ENCODE measurements at regions not wholly inside any gene's neighbourhood (a gene's known extent, or its start where the extent isn't known, plus 50 kb on each side); places are given as distances from the start of the nearest gene placed in this dataset.

DNA sequence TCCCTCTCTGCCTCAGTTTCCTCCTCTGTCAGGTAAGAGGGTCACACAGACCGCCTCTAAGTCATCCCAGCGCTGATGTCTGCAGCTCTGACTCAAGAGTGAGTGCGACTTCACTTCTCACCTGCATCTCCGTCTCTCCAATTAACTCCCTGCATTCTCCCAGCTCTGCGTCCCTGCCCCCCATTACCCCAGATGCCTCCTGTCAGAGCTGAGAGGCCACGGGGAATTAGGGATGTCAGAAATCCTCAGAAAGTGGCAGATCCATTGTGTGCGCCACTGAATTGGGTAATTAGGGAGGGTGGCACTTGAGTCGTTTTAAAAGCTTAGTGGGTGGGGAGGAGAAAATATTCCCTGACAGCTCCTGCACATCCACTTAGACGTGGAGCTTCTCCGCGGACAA, 885.4 kb upstream of the EEF2KMT start:
- Histone ChIP-seq H3K4me3 (ENCODE audit: low read length) (no peak overlapping the region), H3K4me1 (ENCODE audit: control insufficient read depth, insufficient read depth, low read length) (no peaks in the 10 kb centered on the region), H3K9me3 (replicated peaks; ENCODE audit: control insufficient read depth, low read depth, low read length) (no peaks in the 10 kb centered on the region), H3K36me3 (ENCODE audit: control insufficient read depth, insufficient read depth, low read length) (no peaks in the 10 kb centered on the region), H3K27me3 (ENCODE audit: control insufficient read depth, insufficient read depth, low read length) (no peaks in the 10 kb centered on the region), H3K27ac (ENCODE audit: low read length) (no peak overlapping the region)
- DNase-seq, result no peak
- 51% methylated on average over 4 of the region's 11 CpGs for WGBS (ENCODE audit: insufficient coverage)

DNA sequence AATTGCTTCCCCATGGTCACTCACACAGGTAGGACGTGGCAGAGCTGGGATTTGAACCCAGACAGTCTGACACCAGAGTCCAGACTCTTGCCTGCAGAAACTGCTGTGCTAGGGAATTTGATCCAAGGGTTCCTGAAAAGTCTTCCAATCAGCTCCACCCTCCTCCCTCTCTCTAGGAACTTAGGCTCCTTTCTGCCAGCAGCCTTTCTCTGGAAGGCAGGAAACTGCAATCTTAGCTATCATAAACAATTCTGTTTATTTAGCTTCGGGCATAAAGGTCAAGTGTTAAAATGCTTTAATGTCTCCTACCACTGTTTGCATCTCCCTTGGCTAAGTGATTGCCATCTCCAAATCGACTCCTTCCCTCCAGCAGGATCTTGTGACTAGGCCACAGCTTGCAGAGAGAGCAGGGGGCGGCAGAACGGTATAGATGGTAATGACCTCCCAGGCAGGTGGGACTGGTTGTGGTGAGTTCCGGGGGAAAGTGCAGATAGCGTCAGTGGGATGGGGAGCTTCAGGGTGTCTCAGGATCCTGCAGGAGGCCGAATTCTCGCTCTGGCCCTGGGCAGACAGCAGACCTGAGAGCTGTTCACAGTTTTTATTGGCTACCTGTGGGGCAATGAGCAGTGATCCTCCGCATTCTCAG, 882.4 kb upstream of the EEF2KMT start:
- WGBS (ENCODE audit: insufficient coverage), result 14% methylated on average over 6 of the region's 10 CpGs

DNA sequence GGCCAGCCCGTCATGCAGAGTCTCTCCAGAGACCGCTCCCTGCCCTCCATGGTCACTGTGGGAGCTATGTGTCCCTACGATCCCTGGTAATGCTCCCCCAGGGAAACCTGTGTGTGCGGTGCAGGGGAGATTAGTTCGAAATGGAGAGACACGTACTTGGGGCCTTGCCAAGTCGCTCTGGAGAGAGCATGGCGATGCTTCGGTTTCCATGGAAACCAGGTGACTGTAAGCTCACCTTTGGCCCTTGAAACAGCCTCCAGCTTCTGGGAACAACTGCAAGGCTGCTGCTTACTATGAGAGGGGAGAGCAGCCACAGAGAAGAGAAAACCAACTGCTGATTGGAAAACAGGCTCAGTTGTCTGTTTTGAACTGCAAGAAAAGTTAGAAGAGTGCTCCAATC, 879.7 kb upstream of the EEF2KMT start:
- 55% methylated on average over 9 of the region's 9 CpGs for whole genome bisulfite sequencing (ENCODE audit: insufficient coverage)
- Histone ChIP-seq H3K36me3 (ENCODE audit: control insufficient read depth, insufficient read depth, low read length) (no peaks in the 10 kb centered on the region), H3K4me3 (ENCODE audit: low read length) (no peak overlapping the region), H3K9me3 (replicated peaks; ENCODE audit: control insufficient read depth, low read depth, low read length) (no peaks in the 10 kb centered on the region), H3K27ac (ENCODE audit: low read length) (no peak overlapping the region), H3K4me1 (ENCODE audit: control insufficient read depth, insufficient read depth, low read length) (no peaks in the 10 kb centered on the region), H3K27me3 (ENCODE audit: control insufficient read depth, insufficient read depth, low read length) (no peaks in the 10 kb centered on the region)
- no peak for DNase-seq

More for the DNA sequence above, 882.4 kb upstream of the EEF2KMT start:
- Histone ChIP-seq H3K27ac (ENCODE audit: low read length) (no peak overlapping the region), H3K9me3 (replicated peaks; ENCODE audit: control insufficient read depth, low read depth, low read length) (no peaks in the 10 kb centered on the region), H3K27me3 (ENCODE audit: control insufficient read depth, insufficient read depth, low read length) (no peaks in the 10 kb centered on the region), H3K36me3 (ENCODE audit: control insufficient read depth, insufficient read depth, low read length) (no peaks in the 10 kb centered on the region), H3K4me1 (ENCODE audit: control insufficient read depth, insufficient read depth, low read length) (no peaks in the 10 kb centered on the region), H3K4me3 (ENCODE audit: low read length) (no peak overlapping the region)
- DNase-seq, result no peak

DNA sequence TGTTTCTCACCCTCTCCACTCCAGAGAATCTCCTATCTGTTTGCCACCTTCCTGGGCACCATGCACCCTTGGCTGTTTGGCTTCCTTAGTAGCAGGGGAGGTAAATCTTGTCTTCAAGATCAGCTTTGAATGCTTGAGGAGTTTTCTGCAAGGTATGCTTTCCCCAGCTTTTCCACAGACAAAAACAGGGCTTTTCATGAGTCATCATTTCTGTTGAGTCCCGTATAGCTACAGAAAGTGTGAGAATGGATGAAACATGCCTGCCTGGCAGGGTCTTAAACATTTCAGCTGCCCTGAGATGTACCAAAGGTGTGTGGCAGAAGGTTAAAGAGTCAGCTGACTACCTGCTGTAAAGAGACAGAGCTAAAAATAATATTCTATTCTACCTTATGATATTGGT, 875.2 kb upstream of the EEF2KMT start:
- Histone ChIP-seq H3K27ac (ENCODE audit: low read length) (no peak overlapping the region), H3K36me3 (ENCODE audit: control insufficient read depth, insufficient read depth, low read length) (no peaks in the 10 kb centered on the region), H3K27me3 (ENCODE audit: control insufficient read depth, insufficient read depth, low read length) (no peaks in the 10 kb centered on the region), H3K4me3 (ENCODE audit: low read length) (no peak overlapping the region), H3K9me3 (replicated peaks; ENCODE audit: control insufficient read depth, low read depth, low read length) (no peaks in the 10 kb centered on the region), H3K4me1 (ENCODE audit: control insufficient read depth, insufficient read depth, low read length) (no peaks in the 10 kb centered on the region)
- DNase-seq, result no peak
- 44% methylated on average over 1 of the region's 1 CpG for WGBS (ENCODE audit: insufficient coverage)

DNA sequence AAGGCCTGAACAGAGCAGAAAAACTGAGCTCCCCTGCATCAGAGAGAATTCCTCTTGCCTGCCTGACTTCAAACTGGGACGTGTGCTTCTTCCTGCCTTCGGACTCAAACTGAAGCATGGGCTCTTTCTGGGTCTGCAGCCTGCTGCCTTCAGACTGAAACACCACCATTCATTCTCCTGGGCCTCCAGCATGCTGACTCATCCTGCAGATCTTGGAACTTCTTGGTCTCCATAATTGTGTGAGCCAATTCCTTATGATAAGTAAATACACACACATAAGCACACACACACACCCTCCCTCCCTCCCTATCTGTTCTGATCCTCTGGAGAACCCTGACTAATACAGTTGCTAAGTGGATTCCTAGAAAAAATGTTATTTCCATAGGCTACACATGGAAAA, 874.3 kb upstream of the EEF2KMT start:
- Histone ChIP-seq H3K4me1 (ENCODE audit: control insufficient read depth, insufficient read depth, low read length) (no peaks in the 10 kb centered on the region), H3K36me3 (ENCODE audit: control insufficient read depth, insufficient read depth, low read length) (no peaks in the 10 kb centered on the region), H3K9me3 (replicated peaks; ENCODE audit: control insufficient read depth, low read depth, low read length) (no peaks in the 10 kb centered on the region), H3K4me3 (ENCODE audit: low read length) (no peak overlapping the region), H3K27ac (ENCODE audit: low read length) (no peak overlapping the region), H3K27me3 (ENCODE audit: control insufficient read depth, insufficient read depth, low read length) (no peaks in the 10 kb centered on the region)
- WGBS (ENCODE audit: insufficient coverage), result 65% methylated on average over 2 of the region's 2 CpGs
- DNase-seq, result no peak

DNA sequence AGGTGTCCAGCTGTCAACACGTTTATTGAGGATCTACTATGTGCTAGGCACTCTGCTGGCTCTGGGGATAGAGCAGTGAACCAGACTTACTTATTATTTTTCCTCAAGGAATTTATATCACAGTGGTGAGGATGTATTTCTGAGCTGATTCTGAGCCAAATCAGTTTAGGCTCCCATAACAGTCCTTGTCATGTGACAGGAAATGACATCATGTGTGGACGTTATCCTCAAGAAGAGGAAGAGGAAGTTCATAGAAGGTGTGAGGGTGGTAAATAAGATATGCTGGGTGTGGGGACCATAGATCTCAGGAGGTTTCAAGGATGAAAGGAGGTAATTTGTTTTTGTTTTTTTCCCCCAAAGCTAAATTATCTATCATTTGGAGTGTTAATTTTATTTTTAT, 873.5 kb upstream of the EEF2KMT start:
- H3K27ac ChIP-seq (ENCODE audit: low read length), result no peak overlapping the region
- no peak overlapping the region for H3K4me3 ChIP-seq (ENCODE audit: low read length)
- no peak for DNase-seq
- WGBS (ENCODE audit: insufficient coverage), result 33% methylated on average over 1 of the region's 2 CpGs
- no peaks in the 10 kb centered on the region for H3K27me3 ChIP-seq (ENCODE audit: control insufficient read depth, insufficient read depth, low read length)
- H3K4me1 ChIP-seq (ENCODE audit: control insufficient read depth, insufficient read depth, low read length), result no peaks in the 10 kb centered on the region
- no peaks in the 10 kb centered on the region for H3K36me3 ChIP-seq (ENCODE audit: control insufficient read depth, insufficient read depth, low read length)
- no peaks in the 10 kb centered on the region for H3K9me3 ChIP-seq (replicated peaks; ENCODE audit: control insufficient read depth, low read depth, low read length)

DNA sequence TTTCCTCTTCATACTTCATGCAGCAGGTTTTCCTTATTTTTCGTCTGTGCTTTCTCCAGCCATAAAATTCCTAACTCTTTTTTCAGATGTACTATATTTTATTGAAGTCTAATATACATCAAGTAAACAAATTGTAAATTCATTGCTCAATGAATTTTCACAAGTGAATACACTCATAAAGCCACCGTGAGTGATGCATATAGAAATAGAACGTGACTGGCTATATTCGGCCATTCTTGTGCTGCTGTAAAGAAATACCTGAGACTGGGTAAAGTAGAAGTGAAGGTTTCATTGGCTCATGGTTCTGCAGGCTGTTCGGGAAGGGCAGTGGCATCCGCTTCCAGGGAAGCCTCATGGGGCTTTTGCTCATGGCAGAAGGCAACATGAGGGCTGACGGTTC, 868.4 kb upstream of the EEF2KMT start:
- H3K9me3 ChIP-seq (replicated peaks; ENCODE audit: control insufficient read depth, low read depth, low read length), result no peaks in the 10 kb centered on the region
- 75% methylated on average over 5 of the region's 7 CpGs for WGBS (ENCODE audit: insufficient coverage)
- no peak overlapping the region for H3K27ac ChIP-seq (ENCODE audit: low read length)
- no peak for DNase-seq
- no peak overlapping the region for H3K4me3 ChIP-seq (ENCODE audit: low read length)
- H3K4me1 ChIP-seq (ENCODE audit: control insufficient read depth, insufficient read depth, low read length), result no peaks in the 10 kb centered on the region
- no peaks in the 10 kb centered on the region for H3K27me3 ChIP-seq (ENCODE audit: control insufficient read depth, insufficient read depth, low read length)
- no peaks in the 10 kb centered on the region for H3K36me3 ChIP-seq (ENCODE audit: control insufficient read depth, insufficient read depth, low read length)

DNA sequence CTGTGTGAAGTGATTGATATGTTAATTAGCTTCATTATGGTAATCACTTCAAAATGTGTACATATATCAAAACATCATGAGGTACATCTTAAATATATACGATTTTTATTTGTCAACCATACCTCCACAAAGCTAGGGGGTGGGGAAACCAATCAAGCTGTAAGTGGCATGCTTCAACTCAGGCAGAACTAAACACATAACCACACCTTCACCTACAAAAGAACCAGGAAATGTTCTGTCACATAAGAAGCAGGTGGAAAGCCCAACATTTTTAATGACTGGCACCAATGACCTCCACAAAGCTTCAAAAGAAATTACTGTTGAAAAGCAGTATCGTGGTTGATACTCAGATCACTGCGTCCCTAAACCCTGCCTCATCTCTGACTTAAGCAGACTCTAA, 867.7 kb upstream of the EEF2KMT start:
- no peaks in the 10 kb centered on the region for H3K27me3 ChIP-seq (ENCODE audit: control insufficient read depth, insufficient read depth, low read length)
- H3K4me3 ChIP-seq (ENCODE audit: low read length), result no peak overlapping the region
- no peak for DNase-seq
- no peaks in the 10 kb centered on the region for H3K36me3 ChIP-seq (ENCODE audit: control insufficient read depth, insufficient read depth, low read length)
- no peaks in the 10 kb centered on the region for H3K4me1 ChIP-seq (ENCODE audit: control insufficient read depth, insufficient read depth, low read length)
- WGBS (ENCODE audit: insufficient coverage), result no CpG with 5 or more reads among the region's 3 CpGs
- H3K9me3 ChIP-seq (replicated peaks; ENCODE audit: control insufficient read depth, low read depth, low read length), result no peaks in the 10 kb centered on the region
- H3K27ac ChIP-seq (ENCODE audit: low read length), result no peak overlapping the region

DNA sequence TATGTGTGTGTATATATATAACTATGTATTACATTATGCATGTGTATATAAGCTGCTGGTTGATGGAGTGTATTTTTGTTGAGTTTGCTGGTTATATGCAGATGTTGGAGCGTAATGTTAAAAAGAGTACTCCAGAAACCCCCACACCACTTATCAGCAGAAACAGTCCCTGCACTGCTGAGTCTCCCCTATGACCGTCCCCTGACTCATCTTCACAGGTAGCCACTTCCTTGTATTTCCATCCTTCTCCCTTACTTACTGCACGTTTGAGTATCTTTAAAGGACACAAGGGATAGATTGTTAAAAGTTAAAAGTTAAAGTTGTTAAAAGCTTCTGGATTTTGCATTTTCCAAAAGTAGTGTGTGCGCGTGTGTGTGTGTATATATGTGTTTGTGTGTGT, 853.9 kb upstream of the EEF2KMT start:
- no peak overlapping the region for H3K27ac ChIP-seq (ENCODE audit: low read length)
- no peaks in the 10 kb centered on the region for H3K9me3 ChIP-seq (replicated peaks; ENCODE audit: control insufficient read depth, low read depth, low read length)
- H3K27me3 ChIP-seq (ENCODE audit: control insufficient read depth, insufficient read depth, low read length), result no peaks in the 10 kb centered on the region
- no CpG with 5 or more reads among the region's 5 CpGs for WGBS (ENCODE audit: insufficient coverage)
- no peak overlapping the region for H3K4me3 ChIP-seq (ENCODE audit: low read length)
- no peak for DNase-seq
- H3K36me3 ChIP-seq (ENCODE audit: control insufficient read depth, insufficient read depth, low read length), result no peaks in the 10 kb centered on the region
- H3K4me1 ChIP-seq (ENCODE audit: control insufficient read depth, insufficient read depth, low read length), result no peaks in the 10 kb centered on the region

DNA sequence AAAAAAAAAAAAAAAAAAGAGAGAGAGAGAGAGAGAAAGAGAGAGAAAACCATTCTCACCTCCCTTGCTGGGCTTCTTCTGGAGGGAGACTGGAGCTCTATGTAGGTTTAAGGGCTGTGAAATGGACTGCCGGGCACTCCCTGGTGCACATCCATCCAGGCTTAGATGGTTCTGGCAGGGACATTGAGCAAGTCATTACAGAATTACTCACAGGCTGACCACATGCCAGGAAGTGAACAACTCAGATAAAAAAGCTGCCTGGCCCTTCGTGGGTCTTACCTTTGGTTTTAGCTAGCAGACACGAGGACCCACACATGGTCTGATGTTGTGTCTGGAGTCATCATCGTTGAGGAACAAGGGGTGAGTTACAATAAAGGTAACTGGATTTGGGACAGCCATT, 847.4 kb upstream of the EEF2KMT start:
- H3K9me3 ChIP-seq (replicated peaks; ENCODE audit: control insufficient read depth, low read depth, low read length), result peaks cover 2% of the 10 kb centered on the region
- H3K4me1 ChIP-seq (ENCODE audit: control insufficient read depth, insufficient read depth, low read length), result no peaks in the 10 kb centered on the region
- WGBS (ENCODE audit: insufficient coverage), result 32% methylated on average over 3 of the region's 4 CpGs
- peak; percentile 4 for DNase-seq
- no peaks in the 10 kb centered on the region for H3K27me3 ChIP-seq (ENCODE audit: control insufficient read depth, insufficient read depth, low read length)
- no peak overlapping the region for H3K27ac ChIP-seq (ENCODE audit: low read length)
- H3K36me3 ChIP-seq (ENCODE audit: control insufficient read depth, insufficient read depth, low read length), result no peaks in the 10 kb centered on the region
- H3K4me3 ChIP-seq (ENCODE audit: low read length), result no peak overlapping the region

DNA sequence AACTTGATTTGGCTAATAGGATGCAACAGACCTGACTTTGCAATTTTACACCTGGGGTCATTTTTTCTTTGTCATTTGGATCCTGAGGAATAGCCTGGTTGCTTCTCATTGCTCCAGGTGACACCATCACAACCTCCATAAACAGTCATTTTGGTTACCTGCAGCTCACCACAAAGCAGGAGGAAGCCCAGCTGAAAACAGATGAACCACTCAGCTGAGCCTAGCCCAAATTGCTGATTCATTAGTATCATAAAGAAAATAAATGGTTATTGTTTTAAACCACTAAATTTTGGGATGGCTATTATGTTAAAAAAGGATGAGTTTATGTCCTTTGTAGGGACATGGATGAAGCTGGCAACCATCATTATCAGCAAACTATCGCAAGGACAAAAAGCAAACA, 841.0 kb upstream of the EEF2KMT start:
- Histone ChIP-seq H3K4me3 (ENCODE audit: low read length) (no peak overlapping the region), H3K9me3 (replicated peaks; ENCODE audit: control insufficient read depth, low read depth, low read length) (peaks cover 6% of the 10 kb centered on the region)
- WGBS (ENCODE audit: insufficient coverage), result no CpG with 5 or more reads among the region's 1 CpG

More for the DNA sequence above, 841.0 kb upstream of the EEF2KMT start:
- Histone ChIP-seq H3K36me3 (ENCODE audit: control insufficient read depth, insufficient read depth, low read length) (no peaks in the 10 kb centered on the region), H3K4me1 (ENCODE audit: control insufficient read depth, insufficient read depth, low read length) (no peaks in the 10 kb centered on the region), H3K27ac (ENCODE audit: low read length) (no peak overlapping the region), H3K27me3 (ENCODE audit: control insufficient read depth, insufficient read depth, low read length) (no peaks in the 10 kb centered on the region)
- DNase-seq, result no peak
